SH-SY5Y (cell line): ENCODE measurements at regions not wholly inside any gene's neighbourhood (a gene's known extent, or its start where the extent isn't known, plus 50 kb on each side); places are given as distances from the start of the nearest gene placed in this dataset.

Experiments used
- GATA2 ChIP-seq: IDR thresholded peaks from 2 replicates; pipeline ENCODE4 v1.6.1; 2011; ENCODE audit warnings: mild to moderate bottlenecking, low read depth, low read length
- GATA3 ChIP-seq: IDR thresholded peaks from 2 replicates; pipeline ENCODE4 v1.6.1; 2011; ENCODE audit warnings: low read depth, mild to moderate bottlenecking, low read length, moderate library complexity

- TF ChIP-seq GATA3 = no peak
- TF ChIP-seq GATA2 = no peak
Observed at GRCh38 chr15:85329561-85330422, 50.6 kb upstream of the AKAP13 start.
